Mucosa of rectum (tissue), 2 donors: ENCODE measurements at regions not wholly inside any gene's neighbourhood (a gene's known extent, or its start where the extent isn't known, plus 50 kb on each side); places are given as distances from the start of the nearest gene placed in this dataset.
"Not testable (repeated sequence)": the region's sequence is repeated elsewhere in the genome, so short reads cannot be mapped to it uniquely, and the experiment has no call there.

Experiments
- H3K27ac ChIP-seq, 2 donors: one replicate each; pipeline ENCODE4 v1.7.0; 2013; ENCODE audit warnings: inconsistent platforms in 2 of 2, low read depth in 2 of 2, low read length in 2 of 2
- H3K27me3 ChIP-seq, 2 donors: one replicate each; pipeline ENCODE4 v1.7.0; 2013; ENCODE audit warnings: low read length in 2 of 2; ENCODE audit not compliant: control insufficient read depth in 2 of 2, insufficient read depth in 2 of 2
- H3K36me3 ChIP-seq, 2 donors: one replicate each; pipeline ENCODE4 v1.7.0; 2013; ENCODE audit warnings: low read length in 2 of 2; ENCODE audit not compliant: control insufficient read depth in 2 of 2, insufficient read depth in 2 of 2
- H3K4me1 ChIP-seq, 2 donors: one replicate each; pipeline ENCODE4 v1.7.0; 2013; ENCODE audit warnings: low read length in 2 of 2, mild to moderate bottlenecking in 1 of 2; ENCODE audit not compliant: control insufficient read depth in 2 of 2, insufficient read depth in 2 of 2
- H3K4me3 ChIP-seq, 2 donors: one replicate each; pipeline ENCODE4 v1.7.0; 2013; ENCODE audit warnings: low read length in 2 of 2
- H3K9ac ChIP-seq, 2 donors: one replicate each; pipeline ENCODE4 v1.7.0; 2013; ENCODE audit warnings: low read length in 2 of 2, low read depth in 1 of 2, mild to moderate bottlenecking in 1 of 2
- H3K9me3 ChIP-seq, 2 donors: one replicate each; pipeline ENCODE4 v1.7.0; 2013; ENCODE audit warnings: low read length in 2 of 2; ENCODE audit not compliant: control insufficient read depth in 2 of 2
- donor health status: healthy.
- donor health status: Normal muscosa, but diverticular disease.

GRCh38 chr11:3583476-3583875 lies 58.3 kb downstream of the ART5 start:
- H3K27ac ChIP-seq, H3K4me3 ChIP-seq, H3K9me3 ChIP-seq, H3K36me3 ChIP-seq, H3K4me1 ChIP-seq, H3K9ac ChIP-seq, H3K27me3 ChIP-seq: not testable (repeated sequence)

GRCh38 chr11:3581389-3581725 lies 60.4 kb downstream of the ART5 start:
- not testable (repeated sequence) for H3K9me3 ChIP-seq, H3K4me1 ChIP-seq, H3K27me3 ChIP-seq, H3K36me3 ChIP-seq, H3K4me3 ChIP-seq, H3K27ac ChIP-seq, H3K9ac ChIP-seq

- H3K27me3 ChIP-seq, H3K36me3 ChIP-seq, H3K27ac ChIP-seq, H3K4me1 ChIP-seq, H3K9me3 ChIP-seq: not testable (repeated sequence)
- Histone ChIP-seq H3K9ac (peak overlapping the region in 1 of 2 donors; percentile 57), H3K4me3 (peak overlapping the region; percentile 7 to 46)
Measured at GRCh38 chr11:3580487-3581388, 61.1 kb downstream of the ART5 start.

GRCh38 chr11:3579600-3580459 lies 62.0 kb downstream of the ART5 start:
- H3K27ac ChIP-seq, H3K36me3 ChIP-seq, H3K9ac ChIP-seq, H3K4me3 ChIP-seq, H3K9me3 ChIP-seq, H3K27me3 ChIP-seq, H3K4me1 ChIP-seq: not testable (repeated sequence)

GRCh38 chr11:3576066-3576604 lies 65.7 kb downstream of the ART5 start:
- not testable (repeated sequence) for H3K27me3 ChIP-seq, H3K36me3 ChIP-seq, H3K4me3 ChIP-seq, H3K9me3 ChIP-seq, H3K27ac ChIP-seq, H3K9ac ChIP-seq
- peaks cover 0 to 10% of the 10 kb centered on the region in 2 donors for H3K4me1 ChIP-seq

GRCh38 chr11:3572976-3573647 lies 68.7 kb downstream of the ART5 start:
- H3K27ac ChIP-seq: peak overlapping the region in 1 of 2 donors; percentile 65
- peaks cover 0 to 12% of the 10 kb centered on the region in 2 donors for H3K4me1 ChIP-seq
- not testable (repeated sequence) for H3K36me3 ChIP-seq, H3K9ac ChIP-seq, H3K27me3 ChIP-seq, H3K4me3 ChIP-seq, H3K9me3 ChIP-seq

- not testable (repeated sequence) for H3K9me3 ChIP-seq, H3K36me3 ChIP-seq, H3K27me3 ChIP-seq
- peak overlapping the region in 1 of 2 donors; percentile 66 for H3K9ac ChIP-seq
- H3K4me3 ChIP-seq: peak overlapping the region in 1 of 2 donors; percentile 53
- H3K27ac ChIP-seq: peak overlapping the region; percentile 80 to 86
- peaks cover 0 to 12% of the 10 kb centered on the region in 2 donors for H3K4me1 ChIP-seq
Measured at GRCh38 chr11:3571752-3572151, 70.0 kb downstream of the ART5 start.

GRCh38 chr11:3565838-3566237 lies 76.0 kb downstream of the ART5 start:
- H3K27ac ChIP-seq, H3K36me3 ChIP-seq, H3K4me3 ChIP-seq, H3K4me1 ChIP-seq, H3K9me3 ChIP-seq, H3K27me3 ChIP-seq, H3K9ac ChIP-seq: not testable (repeated sequence)

- not testable (repeated sequence) for H3K27me3 ChIP-seq, H3K9ac ChIP-seq, H3K27ac ChIP-seq, H3K36me3 ChIP-seq, H3K9me3 ChIP-seq, H3K4me1 ChIP-seq, H3K4me3 ChIP-seq
Measured at GRCh38 chr11:3564383-3564782, 77.4 kb downstream of the ART5 start.

- H3K27me3 ChIP-seq, H3K4me1 ChIP-seq, H3K36me3 ChIP-seq, H3K9me3 ChIP-seq, H3K4me3 ChIP-seq, H3K27ac ChIP-seq, H3K9ac ChIP-seq: not testable (repeated sequence)
Measured at GRCh38 chr11:3554621-3555020, 87.2 kb downstream of the ART5 start.
